WTC11 (cell line): ENCODE measurements at regions not wholly inside any gene's neighbourhood (a gene's known extent, or its start where the extent isn't known, plus 50 kb on each side); places are given as distances from the start of the nearest gene placed in this dataset.

Experiments used
- ATAC-seq: fragments of 200-7000 bp; cut with Tn5 transposase; 2 replicates; pipeline ENCODE4 v1.10.0; 2021; ENCODE audit warnings: mild to moderate bottlenecking, moderate library complexity
- CTCF ChIA-PET: fragments of 300-600 bp; sonication (Branson Sonifier 250); formaldehyde crosslinking; loops from one replicate; lab custom pipeline; 2021; ENCODE audit warnings: antibody characterized with exemption; lab: Charles Lee
- POLR2A ChIA-PET: fragments of 350-600 bp; sonication (Branson Sonifier 250); formaldehyde crosslinking; loops from one replicate; lab custom pipeline; 2021; ENCODE audit warnings: antibody characterized with exemption; lab: Charles Lee
- DNase-seq: peaks from one replicate; pipeline ENCODE4 v3.0.0; 2021; ENCODE audit warnings: low spot score
- H3K27ac Mint-ChIP-seq: 2 replicates; pipeline ENCODE4 v1.8.0; 2021; ENCODE audit warnings: mixed read lengths
- H3K27me3 Mint-ChIP-seq: 2 replicates; pipeline ENCODE4 v1.8.0; 2021; ENCODE audit warnings: low read depth, mild to moderate bottlenecking, moderate library complexity, mixed read lengths
- H3K36me3 Mint-ChIP-seq: 2 replicates; pipeline ENCODE4 v1.8.0; 2021; ENCODE audit warnings: mixed read lengths
- H3K4me1 Mint-ChIP-seq: 2 replicates; pipeline ENCODE4 v1.8.0; 2022; ENCODE audit warnings: mixed read lengths
- H3K4me3 Mint-ChIP-seq: 2 replicates; pipeline ENCODE4 v1.8.0; 2021; ENCODE audit warnings: mild to moderate bottlenecking, moderate library complexity, mixed read lengths
- H3K9me3 Mint-ChIP-seq: 2 replicates; pipeline ENCODE4 v1.8.0; 2021; ENCODE audit warnings: mixed read lengths
- JUN ChIP-seq: sonication (generic); formaldehyde crosslinking; IDR thresholded peaks from 2 replicates; pipeline ENCODE4 v1.8.0; 2023; ENCODE audit warnings: mild to moderate bottlenecking, missing genetic modification reagents
- ZMAT4 ChIP-seq: fragments of 250-450 bp; sonication (Bioruptor Pico); IDR thresholded peaks from 2 replicates; pipeline ENCODE4 v1.9.0; 2021; ENCODE audit warnings: mild to moderate bottlenecking
- ZNF317 ChIP-seq: sonication (generic); formaldehyde crosslinking; IDR thresholded peaks from 2 replicates; pipeline ENCODE4 v1.8.1; 2023; ENCODE audit warnings: low read depth, mild to moderate bottlenecking, moderate library complexity, missing genetic modification reagents, borderline replicate concordance
- ZNF416 ChIP-seq: fragments of 250-450 bp; sonication (Bioruptor Pico); IDR thresholded peaks from 2 replicates; pipeline ENCODE4 v1.9.0; 2021; ENCODE audit warnings: mild to moderate bottlenecking, inconsistent platforms
- TF ChIP-seq, protein P1 (sequence below): sonication (generic); formaldehyde crosslinking; IDR thresholded peaks from 2 replicates; pipeline ENCODE4 v1.8.0; 2022; ENCODE audit warnings: missing genetic modification reagents
- TF ChIP-seq, protein P2 (sequence below): sonication (generic); formaldehyde crosslinking; IDR thresholded peaks from 2 replicates; pipeline ENCODE4 v1.8.1; 2023; ENCODE audit warnings: mild to moderate bottlenecking, missing genetic modification reagents, borderline replicate concordance

DNA sequence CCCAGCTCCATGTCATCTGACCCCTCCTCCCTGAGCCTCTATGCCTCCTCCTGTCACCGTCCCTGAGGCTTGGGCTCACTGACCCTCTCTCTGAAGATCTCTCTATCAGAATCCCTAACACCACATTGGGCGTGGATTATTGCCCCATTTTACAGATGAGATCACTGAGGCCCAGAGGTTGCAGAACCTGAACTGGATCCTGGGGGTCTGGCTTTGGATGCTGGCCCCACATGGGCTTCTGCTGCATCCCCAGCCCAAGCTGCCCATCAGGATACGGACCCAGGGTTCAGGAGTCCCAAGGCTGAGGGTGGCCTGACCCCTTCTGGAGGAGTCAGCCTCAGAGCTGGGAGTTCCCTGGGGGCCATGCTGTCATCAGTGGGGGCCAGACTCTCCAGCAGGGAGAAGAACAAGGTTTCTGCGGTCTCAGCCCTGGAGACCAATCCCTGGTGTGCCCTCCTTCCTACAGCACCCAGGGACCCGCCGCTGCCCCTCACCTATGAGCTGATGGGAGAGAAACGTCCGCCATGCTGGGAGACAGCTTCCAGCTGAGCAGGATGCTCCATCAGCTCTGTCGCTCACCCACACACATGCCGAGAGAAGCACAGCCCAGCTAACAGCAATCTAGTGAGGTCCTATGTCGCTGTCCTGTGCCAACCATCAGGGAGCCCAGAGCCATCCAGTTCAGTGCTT, 273.1 kb downstream of the UACA start:
- H3K9me3 Mint-ChIP-seq: no peaks in the 10 kb centered on the region
- POLR2A ChIA-PET: no interaction called here
- no peak overlapping the region for H3K4me3 Mint-ChIP-seq
- H3K36me3 Mint-ChIP-seq: no peaks in the 10 kb centered on the region
- DNase-seq: no peak
- TF ChIP-seq ZNF317 (CRISPR knock-in tag) (no peak), ZMAT4 (no peak), ZNF416 (CRISPR knock-in tag) (no peak), JUN (CRISPR knock-in tag) (no peak)
- peaks cover 5% of the 10 kb centered on the region for H3K4me1 Mint-ChIP-seq
- H3K27me3 Mint-ChIP-seq: no peaks in the 10 kb centered on the region
- CTCF ChIA-PET: interaction anchor here (1.1 to 1.7 kb wide), 2 partner anchors 23 to 95 kb away, joined by 3 to 5 read pairs; no protein-coding TSS in a partner anchor
- H3K27ac Mint-ChIP-seq: no peak overlapping the region
- no peak for ATAC-seq

- Mint-ChIP-seq H3K4me1 (no peaks in the 10 kb centered on the region), H3K27ac (no peak overlapping the region)
- POLR2A ChIA-PET: interaction anchor here (0.6 kb wide), 1 partner anchor 1427 kb away, joined by 3 read pairs; no protein-coding TSS in a partner anchor
Observed at GRCh38 chr15:70488941-70489848, 274.2 kb downstream of the UACA start.

More at GRCh38 chr15:70488941-70489848, 274.2 kb downstream of the UACA start:
- Mint-ChIP-seq H3K4me3 (no peak overlapping the region), H3K9me3 (no peaks in the 10 kb centered on the region), H3K36me3 (no peaks in the 10 kb centered on the region), H3K27me3 (no peaks in the 10 kb centered on the region)
- TF ChIP-seq, protein P1, sequence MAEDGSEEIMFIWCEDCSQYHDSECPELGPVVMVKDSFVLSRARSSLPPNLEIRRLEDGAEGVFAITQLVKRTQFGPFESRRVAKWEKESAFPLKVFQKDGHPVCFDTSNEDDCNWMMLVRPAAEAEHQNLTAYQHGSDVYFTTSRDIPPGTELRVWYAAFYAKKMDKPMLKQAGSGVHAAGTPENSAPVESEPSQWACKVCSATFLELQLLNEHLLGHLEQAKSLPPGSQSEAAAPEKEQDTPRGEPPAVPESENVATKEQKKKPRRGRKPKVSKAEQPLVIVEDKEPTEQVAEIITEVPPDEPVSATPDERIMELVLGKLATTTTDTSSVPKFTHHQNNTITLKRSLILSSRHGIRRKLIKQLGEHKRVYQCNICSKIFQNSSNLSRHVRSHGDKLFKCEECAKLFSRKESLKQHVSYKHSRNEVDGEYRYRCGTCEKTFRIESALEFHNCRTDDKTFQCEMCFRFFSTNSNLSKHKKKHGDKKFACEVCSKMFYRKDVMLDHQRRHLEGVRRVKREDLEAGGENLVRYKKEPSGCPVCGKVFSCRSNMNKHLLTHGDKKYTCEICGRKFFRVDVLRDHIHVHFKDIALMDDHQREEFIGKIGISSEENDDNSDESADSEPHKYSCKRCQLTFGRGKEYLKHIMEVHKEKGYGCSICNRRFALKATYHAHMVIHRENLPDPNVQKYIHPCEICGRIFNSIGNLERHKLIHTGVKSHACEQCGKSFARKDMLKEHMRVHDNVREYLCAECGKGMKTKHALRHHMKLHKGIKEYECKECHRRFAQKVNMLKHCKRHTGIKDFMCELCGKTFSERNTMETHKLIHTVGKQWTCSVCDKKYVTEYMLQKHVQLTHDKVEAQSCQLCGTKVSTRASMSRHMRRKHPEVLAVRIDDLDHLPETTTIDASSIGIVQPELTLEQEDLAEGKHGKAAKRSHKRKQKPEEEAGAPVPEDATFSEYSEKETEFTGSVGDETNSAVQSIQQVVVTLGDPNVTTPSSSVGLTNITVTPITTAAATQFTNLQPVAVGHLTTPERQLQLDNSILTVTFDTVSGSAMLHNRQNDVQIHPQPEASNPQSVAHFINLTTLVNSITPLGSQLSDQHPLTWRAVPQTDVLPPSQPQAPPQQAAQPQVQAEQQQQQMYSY (CRISPR knock-in tag): 0 out of 2 replicates have a peak, but pooled peaks have one; percentile 37
- TF ChIP-seq, protein P2, sequence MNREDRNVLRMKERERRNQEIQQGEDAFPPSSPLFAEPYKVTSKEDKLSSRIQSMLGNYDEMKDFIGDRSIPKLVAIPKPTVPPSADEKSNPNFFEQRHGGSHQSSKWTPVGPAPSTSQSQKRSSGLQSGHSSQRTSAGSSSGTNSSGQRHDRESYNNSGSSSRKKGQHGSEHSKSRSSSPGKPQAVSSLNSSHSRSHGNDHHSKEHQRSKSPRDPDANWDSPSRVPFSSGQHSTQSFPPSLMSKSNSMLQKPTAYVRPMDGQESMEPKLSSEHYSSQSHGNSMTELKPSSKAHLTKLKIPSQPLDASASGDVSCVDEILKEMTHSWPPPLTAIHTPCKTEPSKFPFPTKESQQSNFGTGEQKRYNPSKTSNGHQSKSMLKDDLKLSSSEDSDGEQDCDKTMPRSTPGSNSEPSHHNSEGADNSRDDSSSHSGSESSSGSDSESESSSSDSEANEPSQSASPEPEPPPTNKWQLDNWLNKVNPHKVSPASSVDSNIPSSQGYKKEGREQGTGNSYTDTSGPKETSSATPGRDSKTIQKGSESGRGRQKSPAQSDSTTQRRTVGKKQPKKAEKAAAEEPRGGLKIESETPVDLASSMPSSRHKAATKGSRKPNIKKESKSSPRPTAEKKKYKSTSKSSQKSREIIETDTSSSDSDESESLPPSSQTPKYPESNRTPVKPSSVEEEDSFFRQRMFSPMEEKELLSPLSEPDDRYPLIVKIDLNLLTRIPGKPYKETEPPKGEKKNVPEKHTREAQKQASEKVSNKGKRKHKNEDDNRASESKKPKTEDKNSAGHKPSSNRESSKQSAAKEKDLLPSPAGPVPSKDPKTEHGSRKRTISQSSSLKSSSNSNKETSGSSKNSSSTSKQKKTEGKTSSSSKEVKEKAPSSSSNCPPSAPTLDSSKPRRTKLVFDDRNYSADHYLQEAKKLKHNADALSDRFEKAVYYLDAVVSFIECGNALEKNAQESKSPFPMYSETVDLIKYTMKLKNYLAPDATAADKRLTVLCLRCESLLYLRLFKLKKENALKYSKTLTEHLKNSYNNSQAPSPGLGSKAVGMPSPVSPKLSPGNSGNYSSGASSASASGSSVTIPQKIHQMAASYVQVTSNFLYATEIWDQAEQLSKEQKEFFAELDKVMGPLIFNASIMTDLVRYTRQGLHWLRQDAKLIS (CRISPR knock-in tag): no peak
- ATAC-seq (no peak), DNase-seq (no peak)
- CTCF ChIA-PET: interaction anchor here (0.7 to 1.7 kb wide), 6 partner anchors 22 to 931 kb away, joined by 3 to 5 read pairs (median 4); no protein-coding TSS in a partner anchor
